ENCODE measurements at regions not wholly inside any gene's neighbourhood (a gene's known extent, or its start where the extent isn't known, plus 50 kb on each side); places are given as distances from the start of the nearest gene placed in this dataset.

- TF ChIP-seq, protein P1, sequence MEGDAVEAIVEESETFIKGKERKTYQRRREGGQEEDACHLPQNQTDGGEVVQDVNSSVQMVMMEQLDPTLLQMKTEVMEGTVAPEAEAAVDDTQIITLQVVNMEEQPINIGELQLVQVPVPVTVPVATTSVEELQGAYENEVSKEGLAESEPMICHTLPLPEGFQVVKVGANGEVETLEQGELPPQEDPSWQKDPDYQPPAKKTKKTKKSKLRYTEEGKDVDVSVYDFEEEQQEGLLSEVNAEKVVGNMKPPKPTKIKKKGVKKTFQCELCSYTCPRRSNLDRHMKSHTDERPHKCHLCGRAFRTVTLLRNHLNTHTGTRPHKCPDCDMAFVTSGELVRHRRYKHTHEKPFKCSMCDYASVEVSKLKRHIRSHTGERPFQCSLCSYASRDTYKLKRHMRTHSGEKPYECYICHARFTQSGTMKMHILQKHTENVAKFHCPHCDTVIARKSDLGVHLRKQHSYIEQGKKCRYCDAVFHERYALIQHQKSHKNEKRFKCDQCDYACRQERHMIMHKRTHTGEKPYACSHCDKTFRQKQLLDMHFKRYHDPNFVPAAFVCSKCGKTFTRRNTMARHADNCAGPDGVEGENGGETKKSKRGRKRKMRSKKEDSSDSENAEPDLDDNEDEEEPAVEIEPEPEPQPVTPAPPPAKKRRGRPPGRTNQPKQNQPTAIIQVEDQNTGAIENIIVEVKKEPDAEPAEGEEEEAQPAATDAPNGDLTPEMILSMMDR (conservative IDR thresholded peaks at IDR 0.05 in 1 of 2, IDR thresholded peaks at IDR 0.05 in 1 of 2; ENCODE audit: low read depth in 1 of 2, low read length in 2 of 2) = no peak
- TF ChIP-seq EZH2 (IDR thresholded peaks at IDR 0.05; ENCODE audit: low read length, missing control alignments) = no peak
Measured at GRCh38 chr11:35875466-35875865, 68.4 kb upstream of the LDLRAD3 start.
